ENCODE measurements at regions not wholly inside any gene's neighbourhood (a gene's known extent, or its start where the extent isn't known, plus 50 kb on each side); places are given as distances from the start of the nearest gene placed in this dataset.

- H3K27me3 ChIP-seq, result no peaks in the 10 kb centered on the region
- no peaks in the 10 kb centered on the region for H3K4me1 ChIP-seq
- no peak for TF ChIP-seq CTCF (IDR thresholded peaks at IDR 0.05)
- H3K27ac ChIP-seq, result no peak overlapping the region
- no peak overlapping the region for H3K4me3 ChIP-seq
- H3K9me3 ChIP-seq, result peaks cover 0 to 2% (median 0%) of the 10 kb centered on the region in 3 donors
- DNase-seq, result no peak
- H3K36me3 ChIP-seq, result no peaks in the 10 kb centered on the region
- intact Hi-C loops (cut with DNase I; ENCODE audit: low total_unique reads), result no loop called here
Measured at GRCh38 chr5:130796032-130796431, 369.0 kb downstream of the HINT1 start.

- TF ChIP-seq CTCF (IDR thresholded peaks at IDR 0.05), result no peak
- H3K27me3 ChIP-seq, result no peaks in the 10 kb centered on the region
- H3K36me3 ChIP-seq, result no peaks in the 10 kb centered on the region
- H3K27ac ChIP-seq, result no peak overlapping the region
- no peaks in the 10 kb centered on the region for H3K9me3 ChIP-seq
- intact Hi-C loops (cut with DNase I; ENCODE audit: low total_unique reads), result no loop called here
- H3K4me1 ChIP-seq, result no peaks in the 10 kb centered on the region
- no peak for DNase-seq
- H3K4me3 ChIP-seq, result no peak overlapping the region
Measured at GRCh38 chr5:130795037-130795436, 370.0 kb downstream of the HINT1 start.

GRCh38 chr5:130777794-130778193 lies 387.3 kb downstream of the HINT1 start:
- no peak overlapping the region for H3K27ac ChIP-seq
- no peak for TF ChIP-seq CTCF (IDR thresholded peaks at IDR 0.05)
- no peak for DNase-seq
- no peak overlapping the region for H3K4me3 ChIP-seq
- H3K27me3 ChIP-seq, result no peaks in the 10 kb centered on the region
- no peaks in the 10 kb centered on the region for H3K9me3 ChIP-seq
- intact Hi-C loops (cut with DNase I; ENCODE audit: low total_unique reads), result no loop called here
- no peaks in the 10 kb centered on the region for H3K36me3 ChIP-seq
- H3K4me1 ChIP-seq, result no peaks in the 10 kb centered on the region

GRCh38 chr5:130773813-130774212 lies 391.2 kb downstream of the HINT1 start:
- TF ChIP-seq CTCF (IDR thresholded peaks at IDR 0.05), result no peak
- DNase-seq, result no peak
- no peak overlapping the region for H3K4me3 ChIP-seq
- no peaks in the 10 kb centered on the region for H3K4me1 ChIP-seq
- H3K36me3 ChIP-seq, result no peaks in the 10 kb centered on the region
- intact Hi-C loops (cut with DNase I; ENCODE audit: low total_unique reads), result no loop called here
- no peaks in the 10 kb centered on the region for H3K27me3 ChIP-seq
- H3K27ac ChIP-seq, result no peak overlapping the region
- H3K9me3 ChIP-seq, result no peaks in the 10 kb centered on the region

- Histone ChIP-seq H3K9me3 (no peaks in the 10 kb centered on the region), H3K4me1 (no peaks in the 10 kb centered on the region), H3K27me3 (no peaks in the 10 kb centered on the region), H3K36me3 (no peaks in the 10 kb centered on the region), H3K27ac (no peak overlapping the region), H3K4me3 (no peak overlapping the region)
- DNase-seq, result no peak
- TF ChIP-seq CTCF (IDR thresholded peaks at IDR 0.05), result no peak
- intact Hi-C loops (cut with DNase I; ENCODE audit: low total_unique reads), result no loop called here
Measured at GRCh38 chr5:130762031-130762430, 403.0 kb downstream of the HINT1 start.

- H3K4me3 ChIP-seq, result no peak overlapping the region
- no peaks in the 10 kb centered on the region for H3K36me3 ChIP-seq
- no peak for TF ChIP-seq CTCF (IDR thresholded peaks at IDR 0.05)
- H3K27me3 ChIP-seq, result no peaks in the 10 kb centered on the region
- no peak overlapping the region for H3K27ac ChIP-seq
- intact Hi-C loops (cut with DNase I; ENCODE audit: low total_unique reads), result no loop called here
- no peaks in the 10 kb centered on the region for H3K4me1 ChIP-seq
- H3K9me3 ChIP-seq, result no peaks in the 10 kb centered on the region
- DNase-seq, result no peak
Measured at GRCh38 chr5:130759061-130759460, 406.0 kb downstream of the HINT1 start.

Data from tibial artery (tissue), 4 donors.